GM18502 (cell line): ENCODE measurements at regions not wholly inside any gene's neighbourhood (a gene's known extent, or its start where the extent isn't known, plus 50 kb on each side); places are given as distances from the start of the nearest gene placed in this dataset.
A peak's percentile ranks its signal among the peaks of the same experiment; 100 is the strongest.

Experiments used
- ATAC-seq: cut with Tn5 transposase; IDR thresholded peaks from one replicate; pipeline ENCODE4 v1.9.1; 2021; ENCODE audit warnings: mild to moderate bottlenecking; ENCODE audit not compliant: unreplicated experiment, poor library complexity

GRCh38 chr14:60349663-60350365 is 100.8 kb downstream of the PPM1A start:
- ATAC-seq: peak; percentile 59

GRCh38 chr14:60350366-60350720 is 101.3 kb downstream of the PPM1A start:
- no peak for ATAC-seq

- no peak for ATAC-seq
These were observed 104.4 kb downstream of the PPM1A start for GRCh38 chr14:60353420-60353819.

GRCh38 chr14:60355768-60356167 is 106.7 kb downstream of the PPM1A start:
- no peak for ATAC-seq

- ATAC-seq: no peak
These were observed 107.4 kb downstream of the PPM1A start for GRCh38 chr14:60356386-60356785.

GRCh38 chr14:60356906-60357550 is 108.0 kb downstream of the PPM1A start:
- no peak for ATAC-seq

GRCh38 chr14:60357551-60358149 is 108.6 kb downstream of the PPM1A start:
- ATAC-seq: no peak

- ATAC-seq: no peak
These were observed 114.3 kb downstream of the PPM1A start for GRCh38 chr14:60363275-60363674.

- ATAC-seq: no peak
These were observed 114.7 kb downstream of the PPM1A start for GRCh38 chr14:60363687-60364086.

GRCh38 chr14:60381909-60382308 is 104.0 kb downstream of the C14orf39 start:
- ATAC-seq: no peak
